HUDEP-2 (cell line): ENCODE measurements at regions not wholly inside any gene's neighbourhood (a gene's known extent, or its start where the extent isn't known, plus 50 kb on each side); places are given as distances from the start of the nearest gene placed in this dataset.
"Not testable (repeated sequence)": the region's sequence is repeated elsewhere in the genome, so short reads cannot be mapped to it uniquely, and the experiment has no call there.

Experiments used
- DNase-seq, 76 experiments: peaks; one replicate each; lab custom pipeline; 2025; ENCODE audit not compliant: unreplicated experiment in 76 of 76; lab: John Stamatoyannopoulos, UW

DNA sequence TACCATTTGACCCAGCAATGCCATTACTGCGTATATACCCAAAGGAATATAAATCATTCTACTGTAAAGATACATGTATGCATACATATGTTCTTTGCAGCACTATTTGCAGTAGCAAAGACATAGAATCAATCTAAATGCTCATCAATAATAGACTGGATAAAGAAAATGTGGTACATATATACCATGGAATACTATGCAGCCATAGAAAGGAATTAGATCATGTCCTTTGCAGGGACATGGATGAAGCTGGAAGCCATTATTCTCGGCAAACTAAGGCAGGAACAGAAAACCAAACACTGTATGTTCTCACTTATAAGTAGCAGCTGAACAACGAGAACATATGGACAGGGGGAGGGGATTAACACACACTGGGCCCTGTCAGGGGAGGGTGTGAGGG is 54.8 kb upstream of the ZNF30 start:
- not testable (repeated sequence) for DNase-seq

DNA sequence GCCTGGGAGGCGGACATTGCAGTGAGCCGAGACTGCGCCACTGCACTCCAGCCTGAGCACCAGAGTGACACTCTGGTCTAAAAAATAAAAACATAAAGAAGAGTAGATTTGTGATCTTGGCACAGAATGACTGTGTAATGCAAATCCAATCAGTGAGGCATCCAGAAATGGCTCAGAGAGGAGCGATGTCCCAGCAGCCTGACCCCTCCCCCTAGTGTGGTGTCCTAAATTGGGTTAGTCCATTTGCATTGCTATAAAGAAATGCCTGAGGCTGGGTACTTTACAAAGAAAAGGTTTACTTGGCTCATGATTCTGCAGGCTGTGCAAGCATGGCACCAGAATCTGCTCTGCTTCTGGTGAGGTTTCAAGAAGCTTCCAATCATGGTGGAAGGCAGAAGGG is 59.1 kb upstream of the ZNF30 start:
- DNase-seq = no peak

DNA sequence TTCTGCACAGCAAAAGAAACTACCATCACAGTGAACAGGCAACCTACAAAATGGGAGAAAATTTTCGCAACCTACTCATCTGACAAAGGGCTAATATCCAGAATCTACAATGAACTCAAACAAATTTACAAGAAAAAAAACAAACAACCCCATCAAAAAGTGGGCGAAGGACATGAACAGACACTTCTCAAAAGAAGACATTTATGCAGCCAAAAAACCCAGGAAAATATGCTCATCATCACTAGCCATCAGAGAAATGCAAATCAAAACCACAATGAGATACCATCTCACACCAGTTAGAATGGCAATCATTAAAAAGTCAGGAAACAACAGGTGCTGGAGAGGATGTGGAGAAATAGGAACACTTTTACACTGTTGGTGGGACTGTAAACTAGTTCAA is 61.5 kb upstream of the ZNF30 start:
- DNase-seq = not testable (repeated sequence)

DNA sequence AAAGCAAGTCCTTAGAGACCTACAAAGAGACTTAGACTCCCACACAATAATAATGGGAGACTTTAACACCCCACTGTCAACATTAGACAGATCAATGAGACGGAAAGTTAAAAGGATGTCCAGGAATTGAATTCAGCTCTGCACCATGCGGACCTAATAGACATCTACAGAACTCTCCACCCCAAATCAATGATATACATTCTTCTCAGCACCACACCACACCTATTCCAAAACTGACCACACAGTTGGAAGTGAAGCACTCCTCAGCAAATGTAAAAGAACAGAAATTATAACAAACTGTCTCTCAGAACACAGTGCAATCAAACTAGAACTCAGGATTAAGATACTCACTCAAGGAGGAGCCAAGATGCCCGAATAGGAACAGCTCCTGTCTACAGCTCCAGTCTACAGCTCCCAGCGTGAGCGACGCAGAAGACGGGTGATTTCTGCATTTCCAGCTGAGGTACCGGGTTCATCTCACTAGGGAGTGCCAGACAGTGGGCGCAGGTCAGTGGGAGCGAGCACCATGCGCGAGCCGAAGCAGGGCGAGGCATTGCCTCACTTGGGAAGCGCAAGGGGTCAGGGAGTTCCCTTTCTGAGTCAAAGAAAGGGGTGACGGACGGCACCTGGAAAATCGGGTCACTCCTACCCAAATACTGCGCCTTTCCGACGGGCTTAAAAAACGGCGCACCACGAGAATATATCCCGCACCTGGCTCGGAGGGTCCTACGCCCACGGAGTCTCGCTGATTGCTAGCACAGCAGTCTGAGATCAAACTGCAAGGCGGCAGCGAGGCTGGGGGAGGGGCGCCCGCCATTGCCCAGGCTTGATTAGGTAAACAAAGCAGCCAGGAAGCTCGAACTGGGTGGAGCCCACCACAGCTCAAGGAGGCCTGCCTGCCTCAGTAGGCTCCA is 66.6 kb upstream of the ZNF30 start:
- not testable (repeated sequence) for DNase-seq

DNA sequence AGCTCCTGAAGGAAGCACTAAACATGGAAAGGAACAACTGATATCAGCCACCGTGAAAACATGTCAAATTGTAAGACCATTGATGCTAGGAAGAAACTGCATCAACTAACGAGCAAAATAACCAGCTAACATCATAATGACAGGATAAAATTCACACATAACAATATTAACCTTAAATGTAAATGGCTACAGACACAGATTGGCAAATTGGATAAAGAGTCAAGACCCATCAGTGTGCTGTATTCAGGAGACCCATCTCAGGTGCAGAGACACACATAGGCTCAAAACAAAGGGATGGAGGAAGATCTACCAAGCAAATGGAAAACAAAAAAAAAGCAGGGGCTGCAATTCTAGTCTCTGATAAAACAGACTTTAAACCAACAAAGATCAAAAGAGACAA is 67.4 kb upstream of the ZNF30 start:
- not testable (repeated sequence) for DNase-seq

DNA sequence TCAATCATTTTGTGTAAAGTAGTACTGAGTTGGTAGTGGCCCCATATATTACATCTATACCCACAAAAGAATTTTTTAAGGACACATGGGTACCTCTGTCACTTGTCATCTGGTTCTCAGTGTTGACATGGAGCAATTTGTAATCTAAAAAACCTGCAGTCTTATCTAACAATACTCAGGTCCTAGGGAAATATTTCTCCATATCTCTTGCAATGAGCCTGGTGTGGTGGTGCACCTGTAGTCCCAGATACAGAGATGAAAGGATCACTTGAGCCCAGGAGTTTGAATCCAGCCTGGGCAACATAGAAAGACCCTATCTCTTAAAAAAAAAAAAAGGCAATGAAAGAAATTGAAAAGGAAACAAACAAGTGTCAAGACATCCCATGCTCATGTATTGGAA is 70.7 kb upstream of the ZNF30 start:
- no peak for DNase-seq

DNA sequence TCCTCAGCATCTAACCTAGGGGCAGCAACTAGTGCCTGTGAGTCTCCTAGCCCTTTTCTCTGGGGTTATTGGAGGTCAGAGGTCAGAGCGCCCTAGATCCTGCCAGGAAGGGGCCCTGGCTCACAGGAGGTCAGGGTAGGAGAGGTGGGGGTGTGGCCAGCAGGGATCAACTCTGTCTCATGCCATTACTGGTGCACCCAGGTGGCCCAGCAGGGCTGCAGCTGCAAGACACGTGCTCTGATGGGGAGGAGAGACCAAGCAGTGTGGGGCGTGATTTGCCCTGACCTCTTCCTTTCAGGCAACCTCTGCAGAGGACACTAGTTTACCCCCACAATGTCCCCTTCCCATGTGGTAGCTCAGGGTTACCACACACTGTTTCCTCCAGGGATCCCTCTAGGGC is 73.3 kb upstream of the ZNF30 start:
- no peak for DNase-seq

DNA sequence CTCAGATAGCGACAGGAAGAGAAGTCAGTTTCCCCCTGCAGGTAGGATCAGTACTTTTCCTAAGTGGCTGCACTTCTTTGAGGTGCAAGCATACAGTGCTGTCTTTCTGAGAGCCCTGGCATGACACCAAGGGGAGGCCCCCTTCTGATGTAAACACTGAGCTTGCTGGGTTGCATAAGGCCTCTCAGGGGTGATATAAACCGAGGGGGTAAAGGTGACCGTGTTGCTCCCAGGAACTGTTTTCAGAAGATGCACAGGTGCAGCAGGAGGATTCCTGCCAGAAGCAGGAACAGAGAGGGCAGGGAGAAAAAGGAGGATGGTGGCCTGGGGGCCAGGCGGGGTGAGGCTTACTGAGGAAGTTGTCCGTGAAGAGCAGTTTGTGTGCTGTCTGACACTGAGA is 74.0 kb upstream of the ZNF30 start:
- no peak for DNase-seq

DNA sequence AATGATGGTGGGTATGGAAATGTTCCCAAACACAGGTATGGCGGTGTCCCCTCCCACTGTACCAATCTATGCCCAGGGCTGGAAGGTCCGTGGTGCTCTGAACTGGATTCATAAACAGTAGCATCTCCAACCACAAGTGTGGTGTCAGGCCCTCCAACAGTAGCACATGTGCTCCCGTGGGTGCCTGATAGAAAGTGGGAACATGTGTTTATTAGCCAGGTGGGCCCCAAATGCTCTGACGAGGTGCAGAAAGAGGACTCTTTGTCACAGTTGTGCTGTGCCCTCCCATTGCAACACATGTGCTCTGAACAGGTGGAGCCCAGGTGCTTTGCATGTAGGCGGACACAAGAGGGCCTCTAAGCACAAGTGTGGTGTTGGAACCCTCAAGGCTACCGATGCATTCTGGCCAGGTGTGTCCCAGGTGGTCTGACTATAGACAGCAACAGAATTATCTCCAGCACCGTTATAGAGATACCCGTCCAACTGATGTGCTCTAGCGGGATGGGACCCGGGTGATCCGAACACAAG is 75.4 kb upstream of the ZNF30 start:
- no peak for DNase-seq

DNA sequence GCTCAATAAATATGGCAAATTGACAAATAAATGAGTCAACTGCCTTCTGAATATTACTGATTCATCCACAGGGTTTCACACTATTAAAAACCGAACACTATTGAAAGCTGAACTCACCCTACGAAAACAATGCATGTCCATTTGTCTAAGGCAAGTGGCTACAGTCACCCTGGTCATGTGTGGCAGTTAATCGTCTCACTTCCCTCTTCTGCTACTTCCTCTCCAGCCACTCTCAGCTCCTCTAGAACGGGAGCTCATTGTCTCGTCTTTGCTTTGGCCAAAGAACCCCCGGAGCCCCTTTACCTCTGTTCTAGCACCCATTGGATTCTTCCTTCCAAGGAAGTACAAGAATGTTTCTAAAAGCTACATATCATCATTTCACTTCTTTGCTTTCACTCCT is 74.4 kb upstream of the ZNF599 start:
- no peak for DNase-seq

DNA sequence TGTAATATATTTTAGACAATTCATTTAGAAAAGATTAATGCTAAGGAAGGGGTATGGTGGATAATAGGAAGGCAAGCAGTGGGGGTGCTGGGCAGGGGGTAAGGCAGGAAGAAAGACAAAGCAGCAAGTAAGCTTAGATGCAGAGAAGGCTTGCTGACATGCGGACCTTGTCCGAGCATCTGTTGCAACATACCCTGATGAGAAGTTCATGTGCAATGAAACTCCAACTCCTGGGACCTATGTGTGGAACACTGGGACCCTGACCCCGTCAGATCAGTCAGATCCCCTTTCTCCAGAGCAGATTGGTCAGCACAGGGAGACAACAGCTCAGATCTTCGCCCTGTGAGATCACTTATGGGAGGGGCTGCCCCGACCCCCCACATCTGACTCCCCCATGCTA is 71.3 kb upstream of the ZNF599 start:
- DNase-seq = no peak

DNA sequence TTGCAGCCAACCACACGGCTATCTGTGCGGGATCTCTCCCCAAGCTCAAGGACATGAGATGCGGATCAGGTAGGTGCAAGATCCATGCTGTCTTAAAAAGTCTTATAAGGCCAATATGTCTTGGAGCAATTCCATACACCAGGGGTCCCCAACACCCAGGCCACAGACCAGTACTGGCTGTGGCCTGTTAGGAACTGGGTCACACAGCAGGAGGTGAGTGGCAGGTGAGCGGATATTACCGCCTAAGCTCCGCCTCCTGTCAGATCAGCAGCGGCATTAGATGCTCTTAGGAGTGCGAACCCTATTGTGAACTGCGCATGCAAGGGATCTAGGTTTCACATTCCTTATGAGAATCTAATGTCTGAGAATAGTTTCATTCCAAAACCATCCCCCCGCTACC is 68.8 kb upstream of the ZNF599 start:
- no peak for DNase-seq

DNA sequence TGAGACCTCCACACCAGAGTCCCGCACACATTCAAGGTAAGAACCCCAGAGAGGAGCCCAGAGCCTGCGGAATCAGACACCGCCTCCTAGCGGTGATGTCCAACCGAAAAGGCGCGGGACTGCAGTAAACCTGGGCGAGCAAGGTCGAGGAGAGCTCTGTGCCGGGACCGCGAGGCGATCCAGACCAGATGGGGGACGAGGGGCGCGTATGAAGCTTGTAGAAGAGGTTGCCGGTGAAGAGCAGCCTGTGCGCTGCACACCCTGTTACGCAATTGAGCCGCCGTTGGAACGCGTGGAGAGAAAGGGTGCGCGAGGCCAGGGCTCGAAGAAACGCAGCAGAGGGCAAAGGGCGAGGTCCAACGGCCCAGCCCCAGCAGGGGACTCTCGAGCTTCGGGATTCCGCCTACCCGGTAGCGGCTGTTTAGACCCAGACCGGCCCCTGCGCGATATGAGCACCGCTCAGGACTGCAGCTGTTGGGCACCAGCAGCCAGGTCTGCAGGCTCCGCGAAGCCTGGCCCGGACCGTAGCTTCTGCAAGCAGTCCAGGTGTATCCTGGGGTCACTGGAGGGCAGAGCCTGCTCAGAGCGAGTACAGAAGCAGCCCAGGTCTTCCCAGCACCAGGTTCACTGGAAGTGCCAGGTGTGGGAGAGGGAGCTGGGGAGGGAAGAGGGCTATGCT is 65.9 kb upstream of the ZNF599 start:
- no peak for DNase-seq

DNA sequence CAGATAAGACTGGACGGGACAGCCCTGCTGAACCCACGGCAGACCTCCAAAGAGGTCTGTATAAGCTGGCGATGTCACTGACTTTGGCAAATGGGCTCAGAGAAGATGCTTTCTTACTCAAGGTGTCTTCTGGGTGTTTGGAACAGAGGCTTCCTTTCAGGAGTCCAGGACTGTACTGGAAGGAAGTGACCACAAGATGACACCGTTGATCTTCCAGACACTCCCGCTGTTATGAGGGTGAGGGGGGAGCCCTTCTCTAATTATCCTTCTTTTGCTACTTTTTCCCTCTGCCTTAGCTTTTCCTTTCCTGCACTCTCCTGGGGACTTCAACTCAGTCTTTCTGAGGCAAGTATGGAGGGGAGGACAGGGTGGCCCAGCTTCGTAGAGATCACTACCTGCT is 65.2 kb upstream of the ZNF599 start:
- peak in 2 of 76 experiments; percentile 5 to 7 for DNase-seq

DNA sequence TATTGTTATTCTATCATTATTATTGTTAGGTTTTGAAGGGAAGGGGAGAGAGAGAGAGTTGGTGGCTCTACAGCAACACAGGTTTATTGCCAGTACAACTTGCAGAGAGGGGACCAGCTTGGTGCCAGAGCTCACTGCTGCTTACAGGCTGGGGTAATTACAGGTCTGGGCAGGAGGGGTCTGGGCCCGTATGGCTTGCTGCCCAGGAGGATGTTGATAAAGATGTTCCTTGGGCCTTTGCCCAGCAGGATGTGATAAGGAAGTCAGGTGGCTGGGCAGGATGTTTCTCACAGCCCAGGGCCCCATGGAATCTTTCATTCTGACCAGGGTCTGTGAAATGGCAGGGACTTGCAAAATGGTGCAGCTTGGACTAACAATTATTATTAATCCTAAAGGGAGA is 64.2 kb upstream of the ZNF599 start:
- peak in 69 of 76 experiments; percentile 9 to 78 (median 48) for DNase-seq

DNA sequence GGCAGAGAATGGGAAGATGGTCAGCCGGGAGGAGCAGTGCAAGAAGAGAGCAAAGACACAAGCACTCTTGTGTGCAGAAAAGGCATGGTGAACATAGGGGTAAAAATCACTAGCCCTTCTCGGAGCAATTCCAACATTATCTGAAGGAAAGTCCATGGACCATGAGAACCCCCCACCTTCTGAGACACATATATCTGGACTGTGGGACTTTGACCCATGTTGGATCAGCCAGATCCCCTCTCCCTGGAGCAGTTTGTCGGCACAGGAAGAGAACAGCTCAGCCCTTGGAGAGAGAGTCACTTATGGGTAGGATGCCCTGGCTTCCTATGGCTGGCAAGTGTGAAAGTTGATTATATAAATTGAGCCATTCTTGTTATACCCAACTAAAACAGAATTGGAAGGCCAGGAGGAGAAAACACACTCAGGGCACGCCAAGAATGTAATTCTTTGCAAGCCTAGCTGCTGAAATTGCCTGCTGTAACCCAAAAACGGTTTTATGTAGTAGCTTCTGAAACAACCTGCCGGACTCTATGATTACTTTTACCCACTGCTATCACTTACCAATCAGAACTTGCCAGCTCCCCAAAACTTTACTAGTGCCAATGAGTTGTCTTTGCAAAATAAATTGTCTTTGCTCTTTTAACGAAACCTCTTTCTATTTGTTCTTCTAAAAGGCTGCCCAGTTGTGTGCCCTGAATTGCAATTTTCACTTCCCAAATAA is 62.8 kb upstream of the ZNF599 start:
- DNase-seq = no peak

DNA sequence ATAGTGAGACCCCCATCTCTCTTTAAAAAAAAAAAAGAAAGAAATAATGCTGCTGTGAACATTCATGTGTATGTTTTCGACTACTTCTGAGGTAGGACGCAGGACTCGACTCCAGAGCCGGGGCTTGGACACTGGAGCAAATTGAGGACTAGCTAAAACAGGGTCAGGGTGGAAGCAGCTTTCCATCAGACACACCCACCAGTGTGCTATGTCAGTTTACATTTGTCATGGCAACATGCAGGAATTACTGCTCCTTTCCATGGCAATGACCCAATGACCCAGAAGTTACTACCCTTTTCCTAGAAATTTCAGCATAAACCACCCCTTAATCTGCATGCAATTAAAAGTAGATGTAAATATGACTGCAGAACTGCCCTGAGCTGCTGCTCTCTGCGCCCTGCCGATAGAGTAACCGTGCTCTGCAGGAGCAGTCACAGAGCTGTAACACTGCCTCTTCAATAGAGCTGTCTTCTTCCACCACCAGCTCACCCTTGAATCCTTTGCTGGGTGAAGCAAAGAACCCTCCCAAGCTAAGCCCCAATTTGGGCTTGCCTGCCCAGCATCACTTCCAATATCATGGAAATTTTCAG is 61.6 kb upstream of the ZNF599 start:
- no peak for DNase-seq

DNA sequence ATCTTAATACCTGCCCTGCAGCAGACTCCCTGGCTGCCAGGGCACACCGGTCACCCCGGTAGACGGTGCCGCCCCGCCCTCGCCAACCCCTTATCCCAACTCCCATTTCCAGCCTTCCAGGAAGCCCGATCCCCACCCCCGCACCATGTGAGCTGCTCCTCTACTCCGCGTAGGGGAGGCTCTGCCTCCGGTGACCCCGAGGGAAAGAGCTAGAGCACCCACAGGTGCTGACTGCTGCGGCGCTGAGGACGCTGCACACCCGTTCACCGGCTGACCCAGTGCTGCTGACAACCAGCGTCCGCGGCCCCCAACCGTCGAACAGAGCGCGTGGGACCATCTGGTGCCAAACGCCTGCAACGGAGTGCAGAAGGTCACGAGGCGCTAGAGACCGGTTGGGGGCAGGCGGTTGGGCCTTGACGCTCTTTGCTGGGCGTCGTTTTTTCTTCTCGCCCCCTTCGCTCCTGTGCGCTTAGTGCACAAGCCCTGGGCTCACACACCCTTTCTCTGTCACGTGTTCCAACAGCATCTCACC is 59.6 kb upstream of the ZNF599 start:
- DNase-seq = no peak

DNA sequence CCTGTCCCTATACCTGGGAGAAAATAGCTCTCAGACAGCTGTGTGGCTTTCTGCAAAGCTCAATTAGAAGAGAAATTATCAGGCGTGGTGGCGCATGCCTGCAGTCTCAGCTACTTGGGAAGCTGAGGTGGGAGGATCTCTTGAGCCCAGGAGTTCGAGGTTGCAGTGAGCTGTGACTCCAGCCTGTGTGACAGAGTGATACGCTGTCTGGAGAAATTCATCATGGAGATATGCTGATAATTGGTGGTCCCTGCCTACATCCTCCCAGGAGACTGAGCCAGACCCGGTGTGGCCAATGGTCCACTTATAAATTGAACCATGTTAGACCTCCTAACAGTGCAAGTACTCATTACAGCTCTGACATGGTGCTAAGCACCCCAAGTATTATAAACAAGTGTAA is 58.7 kb upstream of the ZNF599 start:
- DNase-seq = no peak

DNA sequence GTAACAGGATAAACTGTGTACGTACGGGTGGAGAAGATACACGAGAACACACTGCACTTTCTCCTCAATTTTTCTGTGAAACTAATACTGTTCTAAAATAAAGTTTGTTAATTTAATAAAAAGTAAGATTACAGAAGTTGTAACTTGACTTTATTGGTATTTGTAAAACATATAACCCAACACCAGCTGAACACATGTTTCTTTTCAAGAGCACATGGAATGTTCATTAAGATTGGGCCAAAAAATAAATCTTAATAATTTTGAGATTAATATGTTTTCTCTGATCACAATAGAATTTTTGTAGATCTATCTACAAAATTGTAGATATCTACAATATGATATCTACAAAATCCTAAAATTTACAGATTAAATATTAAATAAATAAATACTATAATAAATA is 55.1 kb upstream of the ZNF599 start:
- DNase-seq = no peak

DNA sequence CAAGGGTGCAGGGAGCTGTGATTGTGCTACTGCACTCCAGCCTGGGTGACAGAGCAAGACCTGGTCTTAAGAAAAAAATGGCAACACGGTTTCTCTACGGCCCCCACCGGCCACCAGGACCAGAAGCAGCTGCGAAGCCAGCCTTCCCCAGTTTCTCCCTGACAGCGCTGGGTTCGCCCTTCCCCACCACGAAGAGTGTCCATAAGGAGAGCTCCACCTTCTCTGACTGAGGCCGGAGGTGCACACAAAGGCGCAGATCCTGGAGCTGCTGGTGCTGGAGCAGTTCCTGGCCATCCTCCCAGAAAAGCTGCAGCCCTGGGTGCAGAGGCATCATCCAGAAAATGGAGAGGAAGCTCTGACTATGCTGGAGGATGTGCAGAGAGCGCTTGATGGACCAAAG is 52.2 kb upstream of the ZNF599 start:
- DNase-seq = no peak
